CD14-positive monocyte (primary cell): ENCODE measurements at regions not wholly inside any gene's neighbourhood (a gene's known extent, or its start where the extent isn't known, plus 50 kb on each side); places are given as distances from the start of the nearest gene placed in this dataset.

Experiments used
- DNase-seq, 3 donors: peaks; one replicate each; pipeline ENCODE4 v3.0.0-alpha.2; 2011 to 2022
- H2AFZ ChIP-seq: 2 replicates; pipeline ENCODE4 v1.6.0; 2012; ENCODE audit warnings: mild to moderate bottlenecking, low read depth, low read length, inconsistent platforms; ENCODE audit not compliant: insufficient read depth, poor library complexity, severe bottlenecking
- H3K27ac ChIP-seq, 2 donors: 1 replicate in 1 of 2; 2 replicates in 1 of 2; pipeline ENCODE4 v1.5.1; 2012 to 2013; ENCODE audit warnings: low read length in 2 of 2, control low read depth in 1 of 2, inconsistent platforms in 1 of 2, low read depth in 1 of 2, mild to moderate bottlenecking in 1 of 2
- H3K27me3 ChIP-seq, 2 donors: one replicate each; pipeline versions ENCODE4 v1.6.0 to v1.6.1; 2011 to 2013; ENCODE audit warnings: low read length in 2 of 2; ENCODE audit not compliant: control insufficient read depth in 2 of 2, insufficient read depth in 2 of 2
- H3K36me3 ChIP-seq, 2 donors: replicated peaks in 1 of 2; 1 replicate in 1 of 2; 2 replicates in 1 of 2; pipeline versions ENCODE4 v1.5.1 to v1.6.1; 2012 to 2013; ENCODE audit warnings: low read length in 2 of 2, control low read depth in 1 of 2, inconsistent platforms in 1 of 2, mild to moderate bottlenecking in 1 of 2; ENCODE audit not compliant: insufficient read depth in 2 of 2, control insufficient read depth in 1 of 2
- H3K4me1 ChIP-seq, 2 donors: 1 replicate in 1 of 2; 2 replicates in 1 of 2; pipeline versions ENCODE4 v1.5.1 to v1.6.1; 2012 to 2013; ENCODE audit warnings: low read length in 2 of 2, control low read depth in 1 of 2, inconsistent platforms in 1 of 2, mild to moderate bottlenecking in 1 of 2, moderate library complexity in 1 of 2; ENCODE audit not compliant: insufficient read depth in 2 of 2, control insufficient read depth in 1 of 2
- H3K4me2 ChIP-seq: replicated peaks from 2 replicates; pipeline ENCODE3; 2012; ENCODE audit warnings: low read length, moderate library complexity, mild to moderate bottlenecking; ENCODE audit not compliant: poor library complexity, severe bottlenecking; ENCODE audit errors: extremely low read depth
- H3K4me3 ChIP-seq, 3 experiments: fragments of 200-600 bp in 1 of 3; sonication (generic) in 1 of 3; replicated peaks in 1 of 3; 1 replicate in 2 of 3; 2 replicates in 1 of 3; pipeline ENCODE4 v1.5.1; 2011 to 2013; ENCODE audit warnings: low read length in 3 of 3, mild to moderate bottlenecking in 3 of 3, control low read depth in 2 of 3, low read depth in 2 of 3, inconsistent platforms in 1 of 3, moderate library complexity in 1 of 3
- H3K79me2 ChIP-seq: 2 replicates; pipeline ENCODE4 v1.6.0; 2012; ENCODE audit warnings: mild to moderate bottlenecking, control low read depth, inconsistent platforms, low read length, moderate library complexity; ENCODE audit not compliant: insufficient read depth
- H3K9ac ChIP-seq: 2 replicates; pipeline ENCODE4 v1.6.0; 2017; ENCODE audit warnings: low read length, mild to moderate bottlenecking; ENCODE audit not compliant: insufficient read depth, poor library complexity, severe bottlenecking
- H3K9me3 ChIP-seq, 2 donors: replicated peaks in 1 of 2; 1 replicate in 1 of 2; 2 replicates in 1 of 2; pipeline versions ENCODE4 v1.5.1 to v1.6.1; 2012 to 2013; ENCODE audit warnings: low read length in 2 of 2, control low read depth in 1 of 2; ENCODE audit not compliant: control insufficient read depth in 1 of 2, insufficient read depth in 1 of 2
- H4K20me1 ChIP-seq: 2 replicates; pipeline ENCODE4 v1.6.0; 2012; ENCODE audit warnings: mild to moderate bottlenecking, low read length, control low read depth, moderate library complexity; ENCODE audit not compliant: insufficient read depth
- H3K27ac Mint-ChIP-seq, 7 donors: one replicate each; pipeline ENCODE4 v1.8.0; 2020; ENCODE audit warnings: mild to moderate bottlenecking in 7 of 7, mixed read lengths in 7 of 7, moderate library complexity in 6 of 7, inconsistent platforms in 2 of 7
- H3K27me3 Mint-ChIP-seq, 3 donors: one replicate each; pipeline ENCODE4 v1.8.0; 2021 to 2022; ENCODE audit warnings: low read depth in 3 of 3, mild to moderate bottlenecking in 3 of 3, mixed read lengths in 3 of 3, moderate library complexity in 3 of 3, inconsistent platforms in 1 of 3
- H3K36me3 Mint-ChIP-seq, 2 donors: one replicate each; pipeline ENCODE4 v1.8.0; 2020; ENCODE audit warnings: mixed read lengths in 2 of 2, inconsistent platforms in 1 of 2, mild to moderate bottlenecking in 1 of 2
- H3K4me1 Mint-ChIP-seq: one replicate; pipeline ENCODE4 v1.8.0; 2020; ENCODE audit warnings: mild to moderate bottlenecking, mixed read lengths
- H3K4me3 Mint-ChIP-seq, 2 donors: one replicate each; pipeline ENCODE4 v1.8.0; 2020; ENCODE audit warnings: mild to moderate bottlenecking in 2 of 2, mixed read lengths in 2 of 2, moderate library complexity in 1 of 2
- H3K9me3 Mint-ChIP-seq, 7 donors: one replicate each; pipeline ENCODE4 v1.8.0; 2020 to 2022; ENCODE audit warnings: mixed read lengths in 7 of 7, mild to moderate bottlenecking in 6 of 7, moderate library complexity in 6 of 7, inconsistent platforms in 2 of 7
- WGBS: methylation state at CpG from one replicate; pipeline ENCODE4 v1.1.5; 2013; ENCODE audit warnings: missing lambda C conversion rate; ENCODE audit not compliant: insufficient coverage; 5-methylcytosine and 5-hydroxymethylcytosine counted together
- intact Hi-C, 2 donors: fragments of 100-400 bp; cut with micrococcal nuclease; formaldehyde crosslinking; loops; one replicate each; pipeline versions ENCODE4 v1.15.0 to v1.15.1; 2023
- TF ChIP-seq, protein P1 (sequence below): fragments of 200-600 bp; IDR thresholded peaks from one replicate; pipeline ENCODE4 v1.8.0; 2022; ENCODE audit warnings: antibody characterized with exemption, mild to moderate bottlenecking

DNA sequence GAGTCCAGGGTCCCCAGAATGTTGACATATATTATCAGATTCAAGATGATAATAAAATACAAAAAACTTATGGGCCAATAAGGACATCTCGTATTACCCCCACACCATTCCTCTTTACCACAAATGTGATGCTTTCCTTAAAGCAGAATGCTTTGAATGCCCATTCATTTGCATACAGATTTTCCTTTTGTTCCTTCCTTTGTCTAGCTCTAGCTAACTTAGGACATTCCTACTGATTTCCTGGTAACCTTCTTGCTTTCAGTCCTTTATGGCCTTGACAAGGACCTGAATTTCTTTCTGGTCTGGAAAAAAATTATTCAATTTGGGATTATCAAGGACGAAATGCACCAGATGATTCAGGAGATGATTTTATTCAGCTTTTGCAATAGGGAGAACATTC, 304.0 kb downstream of the TMEM114 start:
- intact Hi-C loops = no loop called here
- H2AFZ ChIP-seq = no peak overlapping the region
- H3K79me2 ChIP-seq = no peaks in the 10 kb centered on the region
- no peak overlapping the region for H3K4me3 ChIP-seq
- H3K27me3 ChIP-seq = no peaks in the 10 kb centered on the region
- no peak overlapping the region for H3K9ac ChIP-seq
- TF ChIP-seq, protein P1, sequence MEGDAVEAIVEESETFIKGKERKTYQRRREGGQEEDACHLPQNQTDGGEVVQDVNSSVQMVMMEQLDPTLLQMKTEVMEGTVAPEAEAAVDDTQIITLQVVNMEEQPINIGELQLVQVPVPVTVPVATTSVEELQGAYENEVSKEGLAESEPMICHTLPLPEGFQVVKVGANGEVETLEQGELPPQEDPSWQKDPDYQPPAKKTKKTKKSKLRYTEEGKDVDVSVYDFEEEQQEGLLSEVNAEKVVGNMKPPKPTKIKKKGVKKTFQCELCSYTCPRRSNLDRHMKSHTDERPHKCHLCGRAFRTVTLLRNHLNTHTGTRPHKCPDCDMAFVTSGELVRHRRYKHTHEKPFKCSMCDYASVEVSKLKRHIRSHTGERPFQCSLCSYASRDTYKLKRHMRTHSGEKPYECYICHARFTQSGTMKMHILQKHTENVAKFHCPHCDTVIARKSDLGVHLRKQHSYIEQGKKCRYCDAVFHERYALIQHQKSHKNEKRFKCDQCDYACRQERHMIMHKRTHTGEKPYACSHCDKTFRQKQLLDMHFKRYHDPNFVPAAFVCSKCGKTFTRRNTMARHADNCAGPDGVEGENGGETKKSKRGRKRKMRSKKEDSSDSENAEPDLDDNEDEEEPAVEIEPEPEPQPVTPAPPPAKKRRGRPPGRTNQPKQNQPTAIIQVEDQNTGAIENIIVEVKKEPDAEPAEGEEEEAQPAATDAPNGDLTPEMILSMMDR = no peak
- H3K4me3 Mint-ChIP-seq = no peak overlapping the region
- peaks cover 0 to 13% (median 6%) of the 10 kb centered on the region in 7 donors for H3K9me3 Mint-ChIP-seq
- H3K4me1 Mint-ChIP-seq = no peaks in the 10 kb centered on the region
- H3K27ac ChIP-seq = no peak overlapping the region
- WGBS = 81% methylated on average over 2 of the region's 2 CpGs
- peaks cover 0 to 12% of the 10 kb centered on the region in 2 donors for H3K9me3 ChIP-seq
- no peaks in the 10 kb centered on the region for H3K36me3 ChIP-seq
- no peaks in the 10 kb centered on the region for H4K20me1 ChIP-seq
- H3K27me3 Mint-ChIP-seq = peaks cover 0 to 2% (median 0%) of the 10 kb centered on the region in 3 donors
- no peak for DNase-seq
- H3K36me3 Mint-ChIP-seq = no peaks in the 10 kb centered on the region
- no peaks in the 10 kb centered on the region for H3K4me1 ChIP-seq
- H3K4me2 ChIP-seq = no peak overlapping the region
- no peak overlapping the region for H3K27ac Mint-ChIP-seq

GRCh38 chr16:8283195-8283594, 307.1 kb downstream of the TMEM114 start:
- intact Hi-C loops = no loop called here
- no peak overlapping the region for H3K4me2 ChIP-seq

More at GRCh38 chr16:8283195-8283594, 307.1 kb downstream of the TMEM114 start:
- Histone ChIP-seq H3K4me3 (no peak overlapping the region), H3K27ac (no peak overlapping the region), H2AFZ (no peak overlapping the region), H3K27me3 (no peaks in the 10 kb centered on the region), H3K4me1 (no peaks in the 10 kb centered on the region), H3K79me2 (no peaks in the 10 kb centered on the region), H4K20me1 (no peaks in the 10 kb centered on the region), H3K9me3 (peaks cover 0 to 6% of the 10 kb centered on the region in 2 donors), H3K9ac (no peak overlapping the region), H3K36me3 (no peaks in the 10 kb centered on the region)
- 95% methylated on average over 2 of the region's 4 CpGs for WGBS
- TF ChIP-seq, protein P1 = no peak
- Mint-ChIP-seq H3K27me3 (peaks cover 0 to 2% (median 0%) of the 10 kb centered on the region in 3 donors), H3K27ac (no peak overlapping the region), H3K9me3 (peaks cover 0 to 18% (median 3%) of the 10 kb centered on the region in 7 donors), H3K4me1 (no peaks in the 10 kb centered on the region), H3K36me3 (no peaks in the 10 kb centered on the region), H3K4me3 (no peak overlapping the region)
- no peak for DNase-seq
